ENCODE measurements at regions not wholly inside any gene's neighbourhood (a gene's known extent, or its start where the extent isn't known, plus 50 kb on each side); places are given as distances from the start of the nearest gene placed in this dataset.
"Not testable (repeated sequence)": the region's sequence is repeated elsewhere in the genome, so short reads cannot be mapped to it uniquely, and the experiment has no call there.

DNA sequence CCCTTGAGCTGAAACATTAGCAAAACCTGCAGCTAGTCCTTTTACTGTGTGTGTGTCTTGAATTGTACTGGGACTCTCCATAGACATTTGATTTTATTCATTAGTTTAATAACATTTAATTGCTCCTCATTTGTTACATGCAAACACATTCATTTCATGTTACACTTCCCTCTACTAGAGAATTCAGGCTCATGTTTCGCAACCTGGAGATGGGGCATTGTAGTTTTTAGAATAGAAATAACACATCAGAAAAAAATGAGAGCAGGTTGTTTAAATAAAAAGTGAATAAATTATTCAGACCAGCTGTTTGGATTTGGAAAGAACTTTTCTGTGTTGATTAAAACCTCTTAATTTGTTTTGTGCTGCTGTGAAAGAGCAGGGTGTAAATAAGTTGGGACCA lies 243.9 kb downstream of the ETV1 start:
- Histone ChIP-seq H3K4me3 (no peak overlapping the region), H3K9me3 (no peaks in the 10 kb centered on the region), H3K27me3 (no peaks in the 10 kb centered on the region), H3K36me3 (no peaks in the 10 kb centered on the region), H3K27ac (no peak overlapping the region), H3K4me1 (no peaks in the 10 kb centered on the region)
- DNase-seq = no peak
- FAIRE-seq = no peak
- 95 to 96% methylated on average over 1 of the region's 1 CpG for WGBS, 2 donors
- TF ChIP-seq, protein P1, sequence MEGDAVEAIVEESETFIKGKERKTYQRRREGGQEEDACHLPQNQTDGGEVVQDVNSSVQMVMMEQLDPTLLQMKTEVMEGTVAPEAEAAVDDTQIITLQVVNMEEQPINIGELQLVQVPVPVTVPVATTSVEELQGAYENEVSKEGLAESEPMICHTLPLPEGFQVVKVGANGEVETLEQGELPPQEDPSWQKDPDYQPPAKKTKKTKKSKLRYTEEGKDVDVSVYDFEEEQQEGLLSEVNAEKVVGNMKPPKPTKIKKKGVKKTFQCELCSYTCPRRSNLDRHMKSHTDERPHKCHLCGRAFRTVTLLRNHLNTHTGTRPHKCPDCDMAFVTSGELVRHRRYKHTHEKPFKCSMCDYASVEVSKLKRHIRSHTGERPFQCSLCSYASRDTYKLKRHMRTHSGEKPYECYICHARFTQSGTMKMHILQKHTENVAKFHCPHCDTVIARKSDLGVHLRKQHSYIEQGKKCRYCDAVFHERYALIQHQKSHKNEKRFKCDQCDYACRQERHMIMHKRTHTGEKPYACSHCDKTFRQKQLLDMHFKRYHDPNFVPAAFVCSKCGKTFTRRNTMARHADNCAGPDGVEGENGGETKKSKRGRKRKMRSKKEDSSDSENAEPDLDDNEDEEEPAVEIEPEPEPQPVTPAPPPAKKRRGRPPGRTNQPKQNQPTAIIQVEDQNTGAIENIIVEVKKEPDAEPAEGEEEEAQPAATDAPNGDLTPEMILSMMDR (IDR thresholded peaks at IDR 0.05) = no peak
- intact Hi-C loops (cut with DNase I) = no loop called here
- ATAC-seq = no peak

GRCh38 chr7:13748998-13749397 lies 240.5 kb downstream of the ETV1 start:
- no peak overlapping the region for H3K4me3 ChIP-seq
- FAIRE-seq = no peak
- H3K36me3 ChIP-seq = no peaks in the 10 kb centered on the region
- ATAC-seq = no peak
- no peak overlapping the region for H3K27ac ChIP-seq
- TF ChIP-seq, protein P1 (IDR thresholded peaks at IDR 0.05) = no peak
- intact Hi-C loops (cut with DNase I) = no loop called here
- H3K9me3 ChIP-seq = no peaks in the 10 kb centered on the region
- no peaks in the 10 kb centered on the region for H3K27me3 ChIP-seq
- no peaks in the 10 kb centered on the region for H3K4me1 ChIP-seq
- DNase-seq = no peak
- 37 to 49% methylated on average over 6 of the region's 6 CpGs for WGBS, 2 donors

- intact Hi-C loops (cut with DNase I) = no loop called here
- Histone ChIP-seq H3K27ac (no peak overlapping the region), H3K27me3 (no peaks in the 10 kb centered on the region), H3K9me3 (no peaks in the 10 kb centered on the region), H3K4me1 (no peaks in the 10 kb centered on the region), H3K4me3 (no peak overlapping the region), H3K36me3 (no peaks in the 10 kb centered on the region)
- FAIRE-seq (no peak), ATAC-seq (no peak), DNase-seq (no peak)
- 69 to 82% methylated on average over 3 of the region's 3 CpGs for WGBS, 2 donors
- TF ChIP-seq, protein P1 (IDR thresholded peaks at IDR 0.05) = no peak
Observed at GRCh38 chr7:13749636-13750035, 239.8 kb downstream of the ETV1 start.

GRCh38 chr7:13751766-13752165 lies 237.7 kb downstream of the ETV1 start:
- no peak for DNase-seq

DNA sequence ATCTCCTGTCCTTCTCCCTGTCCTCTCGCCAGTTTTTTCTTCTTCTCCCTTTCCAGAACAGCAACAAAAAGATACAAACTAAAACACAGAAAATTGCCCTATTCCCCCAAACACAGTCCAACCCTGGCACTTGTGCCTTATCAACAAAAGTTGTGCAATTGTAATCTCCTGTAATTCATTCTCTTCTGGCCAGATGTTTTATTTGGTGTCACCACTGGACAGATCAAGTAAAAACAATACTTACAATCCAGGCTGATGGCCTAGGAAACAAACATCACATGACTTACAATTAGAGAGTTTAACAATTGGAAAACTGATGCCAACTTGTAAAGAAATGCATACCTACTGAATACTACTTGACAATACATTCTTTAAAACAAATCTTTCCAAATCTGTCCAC lies 231.6 kb downstream of the ETV1 start:
- intact Hi-C loops (cut with DNase I) = no loop called here
- H3K27me3 ChIP-seq = no peaks in the 10 kb centered on the region
- ATAC-seq (no peak), FAIRE-seq (no peak), DNase-seq (no peak)
- no peaks in the 10 kb centered on the region for H3K4me1 ChIP-seq
- 50 to 53% methylated on average over 1 of the region's 1 CpG for WGBS, 2 donors
- H3K4me3 ChIP-seq = no peak overlapping the region
- no peaks in the 10 kb centered on the region for H3K36me3 ChIP-seq
- TF ChIP-seq, protein P1 (IDR thresholded peaks at IDR 0.05) = no peak
- no peak overlapping the region for H3K27ac ChIP-seq
- H3K9me3 ChIP-seq = no peaks in the 10 kb centered on the region

More at GRCh38 chr7:13751766-13752165, 237.7 kb downstream of the ETV1 start:
- H3K27ac ChIP-seq = no peak overlapping the region
- no peak overlapping the region for H3K4me3 ChIP-seq
- intact Hi-C loops (cut with DNase I) = no loop called here
- ATAC-seq (no peak), FAIRE-seq (no peak)
- H3K27me3 ChIP-seq = no peaks in the 10 kb centered on the region
- WGBS, 2 donors = 23 to 28% methylated on average over 1 of the region's 1 CpG
- no peaks in the 10 kb centered on the region for H3K36me3 ChIP-seq
- TF ChIP-seq, protein P1 (IDR thresholded peaks at IDR 0.05) = no peak
- H3K9me3 ChIP-seq = no peaks in the 10 kb centered on the region
- H3K4me1 ChIP-seq = no peaks in the 10 kb centered on the region

GRCh38 chr7:13765853-13766252 lies 223.6 kb downstream of the ETV1 start:
- H3K9me3 ChIP-seq; ATAC-seq; intact Hi-C loops (cut with DNase I); H3K4me3 ChIP-seq; H3K4me1 ChIP-seq; DNase-seq; H3K27ac ChIP-seq; FAIRE-seq; H3K36me3 ChIP-seq; H3K27me3 ChIP-seq: not testable (repeated sequence)
- WGBS, 2 donors = 85 to 86% methylated on average over 13 to 16 of the region's 16 CpGs
